OCI-LY1 (cell line): ENCODE measurements at regions not wholly inside any gene's neighbourhood (a gene's known extent, or its start where the extent isn't known, plus 50 kb on each side); places are given as distances from the start of the nearest gene placed in this dataset.

Experiments
- H2AFZ ChIP-seq: fragments of 200-600 bp; sonication (generic), shearing (Covaris generic); 2 replicates; pipeline ENCODE4 v1.6.0; 2014; ENCODE audit warnings: antibody characterized with exemption, mild to moderate bottlenecking, low read length
- H3F3A ChIP-seq: fragments of 200-600 bp; sonication (generic), shearing (Covaris generic); 2 replicates; pipeline ENCODE4 v1.6.0; 2014; ENCODE audit warnings: mild to moderate bottlenecking, antibody characterized with exemption, low read length, moderate library complexity; ENCODE audit not compliant: insufficient read depth
- H3K27ac ChIP-seq: fragments of 200-600 bp; sonication (generic); 2 replicates; pipeline ENCODE4 v1.5.1; 2014; ENCODE audit warnings: low read length, mixed run types, mild to moderate bottlenecking, low read depth; ENCODE audit not compliant: poor library complexity, severe bottlenecking
- H3K27me3 ChIP-seq: fragments of 200-600 bp; sonication (generic); 2 replicates; pipeline ENCODE4 v1.6.0; 2014; ENCODE audit warnings: antibody characterized with exemption, mild to moderate bottlenecking, low read length, moderate library complexity; ENCODE audit not compliant: insufficient read depth
- H3K36me3 ChIP-seq: fragments of 200-600 bp; sonication (generic); 2 replicates; pipeline ENCODE4 v1.6.1; 2014; ENCODE audit warnings: mild to moderate bottlenecking, antibody characterized with exemption, low read length, moderate library complexity, mixed read lengths; ENCODE audit not compliant: insufficient read depth
- H3K4me1 ChIP-seq: fragments of 200-600 bp; sonication (generic); 2 replicates; pipeline ENCODE4 v1.5.1; 2014; ENCODE audit warnings: mild to moderate bottlenecking, low read length, moderate library complexity; ENCODE audit not compliant: insufficient read depth, severe bottlenecking
- H3K4me2 ChIP-seq: fragments of 200-600 bp; sonication (generic), shearing (Covaris generic); 2 replicates; pipeline ENCODE4 v1.6.1; 2014; ENCODE audit warnings: low read length
- H3K4me3 ChIP-seq: fragments of 200-600 bp; sonication (generic); 2 replicates; pipeline ENCODE4 v1.5.1; 2014; ENCODE audit warnings: low read length, low read depth, mild to moderate bottlenecking, mixed read lengths; ENCODE audit not compliant: poor library complexity, severe bottlenecking
- H3K79me2 ChIP-seq: fragments of 200-600 bp; shearing (Covaris generic); 2 replicates; pipeline ENCODE4 v1.6.1; 2016; ENCODE audit warnings: mixed run types, low read length, mixed read lengths; ENCODE audit not compliant: insufficient read depth
- H3K9ac ChIP-seq: fragments of 200-600 bp; sonication (generic), shearing (Covaris generic); 2 replicates; pipeline ENCODE4 v1.6.1; 2014; ENCODE audit warnings: mild to moderate bottlenecking, low read length, mixed read lengths
- H3K9me2 ChIP-seq: fragments of 200-600 bp; sonication (generic), shearing (Covaris generic); 2 replicates; pipeline ENCODE4 v1.6.1; 2014; ENCODE audit warnings: low read depth, mild to moderate bottlenecking, low read length, mixed read lengths
- H3K9me3 ChIP-seq: fragments of 200-600 bp; shearing (Covaris generic); 2 replicates; pipeline ENCODE4 v1.6.1; 2014; ENCODE audit warnings: low read length, mixed read lengths
- H4K20me1 ChIP-seq: fragments of 200-600 bp; sonication (generic), shearing (Covaris generic); 2 replicates; pipeline ENCODE4 v1.6.0; 2016; ENCODE audit warnings: mild to moderate bottlenecking, low read length; ENCODE audit not compliant: insufficient read depth
- EZH2 ChIP-seq: fragments of 200-600 bp; sonication (generic), shearing (Covaris generic); IDR thresholded peaks from 2 replicates; pipeline ENCODE4 v1.8.0; 2017; ENCODE audit warnings: borderline replicate concordance, mixed run types, mild to moderate bottlenecking, antibody characterized with exemption, low read length, moderate library complexity, mixed read lengths
- TF ChIP-seq, protein P1 (sequence below): fragments of 200-600 bp; sonication (generic), shearing (Covaris generic); IDR thresholded peaks from 2 replicates; pipeline ENCODE4 v1.5.1; 2017; ENCODE audit warnings: mild to moderate bottlenecking, antibody characterized with exemption, low read length, moderate library complexity, mixed read lengths

DNA sequence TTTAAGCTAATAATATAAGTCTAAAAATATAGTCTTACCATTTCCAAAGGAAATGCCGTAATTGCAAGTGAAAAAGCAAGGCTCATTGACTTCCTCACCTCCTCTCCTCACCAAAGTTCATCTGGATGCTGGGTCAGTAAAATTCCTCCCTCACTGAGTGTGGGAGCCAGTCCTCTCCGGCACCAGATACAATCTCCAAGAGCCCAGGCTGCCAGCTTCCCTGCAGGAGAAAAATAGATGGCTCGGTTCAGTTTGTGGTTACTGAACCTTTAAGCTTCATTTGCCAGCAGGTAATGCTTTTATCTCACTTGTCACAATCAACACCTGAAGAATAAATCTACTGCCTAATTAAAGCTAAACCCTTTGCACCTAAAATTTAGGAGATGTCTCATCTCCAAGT is 115.3 kb upstream of the VLDLR start:
- Histone ChIP-seq H3K4me1 (no peaks in the 10 kb centered on the region), H3K4me3 (no peak overlapping the region), H3K4me2 (no peak overlapping the region), H3K36me3 (no peaks in the 10 kb centered on the region), H2AFZ (no peak overlapping the region), H3K9me3 (no peaks in the 10 kb centered on the region), H4K20me1 (no peaks in the 10 kb centered on the region), H3F3A (no peaks in the 10 kb centered on the region), H3K27me3 (no peaks in the 10 kb centered on the region; the same call in 1 of the 2 replicates), H3K9ac (no peak overlapping the region), H3K79me2 (no peaks in the 10 kb centered on the region), H3K27ac (no peak overlapping the region), H3K9me2 (no peaks in the 10 kb centered on the region)
- no peak for TF ChIP-seq EZH2
- TF ChIP-seq, protein P1, sequence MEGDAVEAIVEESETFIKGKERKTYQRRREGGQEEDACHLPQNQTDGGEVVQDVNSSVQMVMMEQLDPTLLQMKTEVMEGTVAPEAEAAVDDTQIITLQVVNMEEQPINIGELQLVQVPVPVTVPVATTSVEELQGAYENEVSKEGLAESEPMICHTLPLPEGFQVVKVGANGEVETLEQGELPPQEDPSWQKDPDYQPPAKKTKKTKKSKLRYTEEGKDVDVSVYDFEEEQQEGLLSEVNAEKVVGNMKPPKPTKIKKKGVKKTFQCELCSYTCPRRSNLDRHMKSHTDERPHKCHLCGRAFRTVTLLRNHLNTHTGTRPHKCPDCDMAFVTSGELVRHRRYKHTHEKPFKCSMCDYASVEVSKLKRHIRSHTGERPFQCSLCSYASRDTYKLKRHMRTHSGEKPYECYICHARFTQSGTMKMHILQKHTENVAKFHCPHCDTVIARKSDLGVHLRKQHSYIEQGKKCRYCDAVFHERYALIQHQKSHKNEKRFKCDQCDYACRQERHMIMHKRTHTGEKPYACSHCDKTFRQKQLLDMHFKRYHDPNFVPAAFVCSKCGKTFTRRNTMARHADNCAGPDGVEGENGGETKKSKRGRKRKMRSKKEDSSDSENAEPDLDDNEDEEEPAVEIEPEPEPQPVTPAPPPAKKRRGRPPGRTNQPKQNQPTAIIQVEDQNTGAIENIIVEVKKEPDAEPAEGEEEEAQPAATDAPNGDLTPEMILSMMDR, result no peak

DNA sequence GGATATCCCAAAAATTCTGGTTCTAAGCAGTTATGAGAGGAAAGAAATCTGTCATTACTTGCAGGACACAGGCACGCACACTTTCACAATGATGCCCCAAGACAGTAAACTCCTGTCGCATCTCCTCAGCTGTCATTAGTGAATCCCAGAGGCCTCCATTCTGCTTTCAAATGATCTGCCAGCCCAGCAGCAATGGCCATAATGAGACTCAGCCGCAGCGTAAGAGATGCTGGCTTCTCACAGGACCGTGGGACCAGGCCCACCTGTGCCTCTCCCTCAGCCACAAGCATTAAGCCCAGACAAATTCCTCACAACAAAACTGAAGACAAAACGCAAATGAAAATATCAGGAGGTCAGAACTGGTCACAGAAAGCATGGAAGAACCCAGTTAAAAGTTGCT is 98.0 kb upstream of the VLDLR start:
- no peak overlapping the region for H3K4me3 ChIP-seq
- no peak overlapping the region for H3K9ac ChIP-seq
- no peak overlapping the region for H3K4me2 ChIP-seq
- H3K27ac ChIP-seq, result no peak overlapping the region
- no peaks in the 10 kb centered on the region for H3F3A ChIP-seq
- H3K36me3 ChIP-seq, result no peaks in the 10 kb centered on the region
- no peaks in the 10 kb centered on the region for H3K9me2 ChIP-seq
- H3K79me2 ChIP-seq, result no peaks in the 10 kb centered on the region
- no peak for TF ChIP-seq EZH2
- TF ChIP-seq, protein P1, result no peak
- no peak overlapping the region for H2AFZ ChIP-seq
- no peaks in the 10 kb centered on the region; the same call in 1 of the 2 replicates for H3K9me3 ChIP-seq
- H4K20me1 ChIP-seq, result no peaks in the 10 kb centered on the region
- H3K27me3 ChIP-seq, result no peaks in the 10 kb centered on the region
- no peaks in the 10 kb centered on the region for H3K4me1 ChIP-seq

DNA sequence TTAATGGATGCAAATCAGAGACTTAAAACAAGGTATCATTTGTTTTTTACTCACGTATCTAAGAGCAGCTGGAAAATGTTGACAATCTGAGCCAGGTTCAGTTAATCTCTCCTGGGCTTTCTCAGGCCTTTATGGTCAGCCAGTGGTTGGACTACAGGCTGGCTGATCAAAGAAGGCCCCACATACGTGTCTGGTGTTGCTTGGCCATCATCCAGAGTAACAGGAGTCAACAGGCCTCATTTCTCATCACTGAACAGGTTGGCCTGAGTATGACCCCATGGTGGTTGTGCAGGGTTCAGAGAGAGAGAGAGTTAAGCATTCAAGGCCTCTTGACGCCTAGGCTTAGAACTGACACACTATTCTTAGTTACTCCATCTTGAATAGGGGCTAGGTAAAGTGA is 97.0 kb upstream of the VLDLR start:
- Histone ChIP-seq H3F3A (no peaks in the 10 kb centered on the region), H3K9me3 (no peaks in the 10 kb centered on the region; the same call in 1 of the 2 replicates), H3K4me3 (no peak overlapping the region), H2AFZ (no peak overlapping the region), H3K79me2 (no peaks in the 10 kb centered on the region), H3K4me2 (no peak overlapping the region), H3K27me3 (no peaks in the 10 kb centered on the region), H3K36me3 (no peaks in the 10 kb centered on the region), H3K9ac (no peak overlapping the region), H3K27ac (no peak overlapping the region), H3K9me2 (no peaks in the 10 kb centered on the region), H3K4me1 (no peaks in the 10 kb centered on the region), H4K20me1 (no peaks in the 10 kb centered on the region)
- no peak for TF ChIP-seq EZH2
- TF ChIP-seq, protein P1, result no peak
